Astrocyte (in vitro differentiated cells and primary cell): ENCODE measurements at regions not wholly inside any gene's neighbourhood (a gene's known extent, or its start where the extent isn't known, plus 50 kb on each side); places are given as distances from the start of the nearest gene placed in this dataset.
A peak's percentile ranks its signal among the peaks of the same experiment; 100 is the strongest.

Experiments
- DNase-seq: peaks from one replicate; pipeline ENCODE4 v3.0.0-alpha.2; 2010; ENCODE audit warnings: low read depth
- FAIRE-seq: peaks from 2 replicates; lab custom pipeline; 2011; peaks lifted over from hg19 to GRCh38; lab: Jason Lieb, UNC
- H2AFZ ChIP-seq: 2 replicates; pipeline ENCODE4 v1.6.0; 2012; ENCODE audit warnings: low read depth, low read length, inconsistent platforms
- H3K27ac ChIP-seq: 2 replicates; pipeline ENCODE4 v1.5.1; 2011; ENCODE audit warnings: low read depth, low read length, inconsistent platforms
- H3K27me3 ChIP-seq: 2 replicates; pipeline ENCODE4 v1.6.0; 2011; ENCODE audit warnings: low read length, inconsistent platforms; ENCODE audit not compliant: insufficient read depth
- H3K36me3 ChIP-seq: 2 replicates; pipeline ENCODE4 v1.5.1; 2011; ENCODE audit warnings: low read length, inconsistent platforms; ENCODE audit not compliant: insufficient read depth
- H3K4me1 ChIP-seq: 2 replicates; pipeline ENCODE4 v1.5.1; 2011; ENCODE audit warnings: low read length, inconsistent platforms; ENCODE audit not compliant: insufficient read depth
- H3K4me2 ChIP-seq: 2 replicates; pipeline ENCODE4 v1.6.0; 2012; ENCODE audit warnings: low read length, inconsistent platforms
- H3K4me3 ChIP-seq: 2 replicates; pipeline ENCODE4 v1.5.1; 2011; ENCODE audit warnings: low read depth, mild to moderate bottlenecking, low read length, inconsistent platforms; ENCODE audit not compliant: insufficient read depth
- H3K79me2 ChIP-seq: 2 replicates; pipeline ENCODE4 v1.6.0; 2012; ENCODE audit warnings: mild to moderate bottlenecking, low read length, inconsistent platforms; ENCODE audit not compliant: insufficient read depth
- H3K9ac ChIP-seq: 2 replicates; pipeline ENCODE4 v1.6.0; 2012; ENCODE audit warnings: mild to moderate bottlenecking, low read length, inconsistent platforms
- H3K9me3 ChIP-seq: 2 replicates; pipeline ENCODE4 v1.5.1; 2012; ENCODE audit warnings: low read depth, mild to moderate bottlenecking, low read length, inconsistent platforms; ENCODE audit not compliant: insufficient read depth
- H4K20me1 ChIP-seq: 2 replicates; pipeline ENCODE4 v1.6.0; 2012; ENCODE audit warnings: low read length, inconsistent platforms; ENCODE audit not compliant: insufficient read depth
- H3K27ac Mint-ChIP-seq: one replicate; pipeline ENCODE4 v1.8.0; 2021; ENCODE audit warnings: mild to moderate bottlenecking, mixed read lengths; ENCODE audit not compliant: unreplicated experiment
- H3K27me3 Mint-ChIP-seq: one replicate; pipeline ENCODE4 v1.8.0; 2021; ENCODE audit warnings: low read depth, mixed read lengths; ENCODE audit not compliant: unreplicated experiment
- H3K36me3 Mint-ChIP-seq: one replicate; pipeline ENCODE4 v1.8.0; 2021; ENCODE audit warnings: low read depth, mixed read lengths; ENCODE audit not compliant: unreplicated experiment
- H3K4me1 Mint-ChIP-seq: one replicate; pipeline ENCODE4 v1.8.0; 2021; ENCODE audit warnings: low read depth, mixed read lengths; ENCODE audit not compliant: unreplicated experiment
- H3K4me3 Mint-ChIP-seq: one replicate; pipeline ENCODE4 v1.8.0; 2021; ENCODE audit warnings: mild to moderate bottlenecking, moderate library complexity, mixed read lengths; ENCODE audit not compliant: unreplicated experiment
- H3K9me3 Mint-ChIP-seq: one replicate; pipeline ENCODE4 v1.8.0; 2021; ENCODE audit warnings: mild to moderate bottlenecking, mixed read lengths; ENCODE audit not compliant: unreplicated experiment
- EZH2 ChIP-seq: IDR thresholded peaks from 2 replicates; pipeline ENCODE4 v1.6.1; 2012; ENCODE audit warnings: mild to moderate bottlenecking, low read length, inconsistent platforms; ENCODE audit not compliant: insufficient read depth
- TF ChIP-seq, protein P1 (sequence below): IDR thresholded peaks from 2 replicates; pipeline ENCODE4 v1.5.1; 2011; ENCODE audit warnings: low read depth, mild to moderate bottlenecking, inconsistent platforms, low read length, moderate library complexity; ENCODE audit not compliant: insufficient read depth

DNA sequence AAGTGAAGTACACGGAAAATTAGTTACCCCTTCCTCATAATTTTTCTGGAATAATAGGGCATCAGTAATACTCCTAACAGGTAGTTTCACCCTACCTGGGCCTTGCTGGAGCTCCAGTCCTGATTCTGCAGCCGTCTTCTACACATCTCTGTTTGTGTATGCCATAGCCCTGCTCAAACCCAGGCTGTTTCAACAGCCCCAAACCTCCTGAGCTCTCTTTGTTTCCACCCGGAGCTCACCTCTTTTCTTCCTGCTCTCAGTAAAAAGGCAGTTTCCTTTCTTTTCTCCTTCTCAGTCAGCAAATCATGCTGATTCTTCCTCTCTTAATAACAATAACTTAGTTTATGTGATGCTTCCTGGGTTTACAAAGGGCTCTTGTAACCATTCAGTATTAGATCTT, 355.1 kb upstream of the RUNX1 start:
- no peak overlapping the region for H2AFZ ChIP-seq
- peak overlapping the region; percentile 14 for H3K27ac Mint-ChIP-seq
- DNase-seq (no peak), FAIRE-seq (no peak)
- H3K4me1 Mint-ChIP-seq: peaks cover 48% of the 10 kb centered on the region
- H3K79me2 ChIP-seq: no peaks in the 10 kb centered on the region
- no peak overlapping the region for H3K9ac ChIP-seq
- H3K27ac ChIP-seq: no peak overlapping the region
- H4K20me1 ChIP-seq: no peaks in the 10 kb centered on the region
- H3K36me3 Mint-ChIP-seq: no peaks in the 10 kb centered on the region
- no peak for TF ChIP-seq EZH2
- TF ChIP-seq, protein P1, sequence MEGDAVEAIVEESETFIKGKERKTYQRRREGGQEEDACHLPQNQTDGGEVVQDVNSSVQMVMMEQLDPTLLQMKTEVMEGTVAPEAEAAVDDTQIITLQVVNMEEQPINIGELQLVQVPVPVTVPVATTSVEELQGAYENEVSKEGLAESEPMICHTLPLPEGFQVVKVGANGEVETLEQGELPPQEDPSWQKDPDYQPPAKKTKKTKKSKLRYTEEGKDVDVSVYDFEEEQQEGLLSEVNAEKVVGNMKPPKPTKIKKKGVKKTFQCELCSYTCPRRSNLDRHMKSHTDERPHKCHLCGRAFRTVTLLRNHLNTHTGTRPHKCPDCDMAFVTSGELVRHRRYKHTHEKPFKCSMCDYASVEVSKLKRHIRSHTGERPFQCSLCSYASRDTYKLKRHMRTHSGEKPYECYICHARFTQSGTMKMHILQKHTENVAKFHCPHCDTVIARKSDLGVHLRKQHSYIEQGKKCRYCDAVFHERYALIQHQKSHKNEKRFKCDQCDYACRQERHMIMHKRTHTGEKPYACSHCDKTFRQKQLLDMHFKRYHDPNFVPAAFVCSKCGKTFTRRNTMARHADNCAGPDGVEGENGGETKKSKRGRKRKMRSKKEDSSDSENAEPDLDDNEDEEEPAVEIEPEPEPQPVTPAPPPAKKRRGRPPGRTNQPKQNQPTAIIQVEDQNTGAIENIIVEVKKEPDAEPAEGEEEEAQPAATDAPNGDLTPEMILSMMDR: no peak
- no peaks in the 10 kb centered on the region for H3K36me3 ChIP-seq
- peaks cover 4% of the 10 kb centered on the region for H3K27me3 Mint-ChIP-seq
- no peak overlapping the region for H3K4me3 Mint-ChIP-seq
- H3K9me3 Mint-ChIP-seq: peaks cover 4% of the 10 kb centered on the region
- H3K9me3 ChIP-seq: no peaks in the 10 kb centered on the region
- no peak overlapping the region for H3K4me3 ChIP-seq
- H3K4me1 ChIP-seq: peaks cover 16% of the 10 kb centered on the region
- no peak overlapping the region for H3K4me2 ChIP-seq
- no peaks in the 10 kb centered on the region for H3K27me3 ChIP-seq

DNA sequence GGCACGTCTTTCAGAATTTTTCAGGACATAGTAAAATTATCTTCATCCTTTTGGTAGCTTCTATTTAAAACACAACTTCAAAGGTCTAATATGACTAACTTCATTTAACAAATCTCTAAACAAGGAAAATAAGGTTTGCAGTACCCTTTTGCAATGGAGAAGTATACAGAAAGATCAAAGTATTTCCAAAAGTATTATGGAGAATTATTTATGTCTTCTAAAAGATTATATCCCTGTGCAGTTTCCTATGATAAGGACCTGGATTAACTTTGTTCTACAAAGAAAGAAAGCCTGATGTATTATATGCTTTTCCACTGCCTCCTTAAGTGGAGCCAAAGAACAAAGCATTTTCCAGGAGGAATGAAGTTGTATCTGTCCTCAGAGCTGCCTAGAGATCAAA, 353.0 kb upstream of the RUNX1 start:
- peaks cover 51% of the 10 kb centered on the region for H3K4me1 Mint-ChIP-seq
- H3K36me3 Mint-ChIP-seq: no peaks in the 10 kb centered on the region
- Histone ChIP-seq H3K27me3 (no peaks in the 10 kb centered on the region), H3K4me3 (no peak overlapping the region), H3K4me1 (peaks cover 24% of the 10 kb centered on the region), H3K4me2 (no peak overlapping the region), H4K20me1 (no peaks in the 10 kb centered on the region), H3K9ac (no peak overlapping the region), H3K27ac (peak overlapping the region; percentile 2), H3K36me3 (no peaks in the 10 kb centered on the region), H3K9me3 (no peaks in the 10 kb centered on the region), H2AFZ (no peak overlapping the region), H3K79me2 (no peaks in the 10 kb centered on the region)
- no peak for FAIRE-seq
- H3K27me3 Mint-ChIP-seq: peaks cover 4% of the 10 kb centered on the region
- H3K9me3 Mint-ChIP-seq: peaks cover 4% of the 10 kb centered on the region
- peak overlapping the region; percentile 96 for H3K27ac Mint-ChIP-seq
- TF ChIP-seq EZH2: no peak
- TF ChIP-seq, protein P1: no peak
- no peak overlapping the region for H3K4me3 Mint-ChIP-seq
- no peak for DNase-seq

DNA sequence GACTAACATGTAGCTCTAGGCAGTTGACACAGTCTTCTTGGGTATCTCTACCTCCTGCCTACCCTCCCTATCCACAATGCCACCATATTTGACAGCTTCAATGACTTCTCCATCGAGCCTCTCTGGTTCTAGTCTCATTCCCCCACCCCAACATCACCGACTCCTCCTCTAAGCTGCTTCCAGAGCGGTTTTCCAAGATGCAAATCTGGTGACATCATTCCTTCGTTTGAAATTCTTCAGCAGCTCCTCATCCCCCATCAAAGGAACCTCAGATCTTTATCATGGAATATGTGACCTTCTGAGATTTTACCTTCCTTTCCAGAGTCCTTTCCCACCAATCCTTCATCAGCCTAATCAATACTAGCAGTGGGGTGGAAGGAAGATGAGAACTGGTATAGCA, 352.4 kb upstream of the RUNX1 start:
- Histone ChIP-seq H2AFZ (no peak overlapping the region), H3K9me3 (no peaks in the 10 kb centered on the region), H3K79me2 (no peaks in the 10 kb centered on the region), H3K4me1 (peaks cover 24% of the 10 kb centered on the region), H3K9ac (no peak overlapping the region), H4K20me1 (no peaks in the 10 kb centered on the region), H3K4me2 (peak overlapping the region; percentile 29), H3K27me3 (no peaks in the 10 kb centered on the region), H3K4me3 (no peak overlapping the region), H3K36me3 (no peaks in the 10 kb centered on the region), H3K27ac (peak overlapping the region; percentile 51)
- Mint-ChIP-seq H3K4me1 (peaks cover 46% of the 10 kb centered on the region), H3K27me3 (peaks cover 4% of the 10 kb centered on the region), H3K4me3 (no peak overlapping the region), H3K36me3 (no peaks in the 10 kb centered on the region), H3K27ac (peak overlapping the region; percentile 96), H3K9me3 (peaks cover 4% of the 10 kb centered on the region)
- FAIRE-seq (peak; percentile 80), DNase-seq (peak; percentile 85)
- TF ChIP-seq EZH2: no peak
- TF ChIP-seq, protein P1: no peak
